ENCODE measurements at regions not wholly inside any gene's neighbourhood (a gene's known extent, or its start where the extent isn't known, plus 50 kb on each side); places are given as distances from the start of the nearest gene placed in this dataset.

GRCh38 chr3:30266524-30266923 is 339.9 kb upstream of the TGFBR2 start:
- Histone ChIP-seq H4K91ac (replicated peaks; ENCODE audit: insufficient read length, low read length) (no peak overlapping the region), H3K4me2 (ENCODE audit: insufficient read depth in 1 of 2, low read depth in 2 of 2, low read length in 2 of 2) (no peak overlapping the region), H3K36me3 (ENCODE audit: control insufficient read depth in 2 of 4, insufficient read depth in 4 of 4, low read length in 3 of 4) (no peaks in the 10 kb centered on the region), H2AK5ac (ENCODE audit: low read depth, low read length) (no peak overlapping the region), H3K9me3 (ENCODE audit: insufficient read depth in 2 of 2, low read depth in 1 of 2, low read length in 1 of 2) (no peaks in the 10 kb centered on the region), H2BK12ac (ENCODE audit: low read depth, low read length) (no peak overlapping the region), H3K27ac (ENCODE audit: low read depth, low read length) (no peak overlapping the region), H3K9ac (replicated peaks in 1 of 4; ENCODE audit: extremely low read depth in 1 of 4, low read depth in 3 of 4, low read length in 3 of 4) (no peak overlapping the region), H3K56ac (replicated peaks; ENCODE audit: insufficient read length, low read depth, low read length) (no peak overlapping the region), H4K8ac (ENCODE audit: extremely low read depth, insufficient read depth, low read length) (no peak overlapping the region), H2BK20ac (ENCODE audit: low read length) (no peak overlapping the region), H3K14ac (ENCODE audit: insufficient read length) (no peak overlapping the region), H3K4me3 (ENCODE audit: extremely low read depth in 1 of 4, insufficient read depth in 2 of 4, low read depth in 3 of 4, low read length in 4 of 4) (no peak overlapping the region), H3K79me1 (ENCODE audit: low read depth, low read length) (no peaks in the 10 kb centered on the region), H3K4me1 (replicated peaks in 1 of 4; ENCODE audit: control insufficient read depth in 3 of 4, insufficient read depth in 4 of 4, low read length in 3 of 4) (no peaks in the 10 kb centered on the region), H2BK5ac (ENCODE audit: low read depth, low read length) (no peak overlapping the region), H4K20me1 (replicated peaks in 1 of 2; ENCODE audit: control insufficient read depth in 1 of 2, insufficient read depth in 2 of 2, low read length in 2 of 2) (no peaks in the 10 kb centered on the region), H4K5ac (ENCODE audit: insufficient read length, low read depth, low read length) (no peak overlapping the region), H3K18ac (ENCODE audit: extremely low read depth, low read length) (no peak overlapping the region), H2AFZ (ENCODE audit: low read length) (no peak overlapping the region), H2BK120ac (replicated peaks; ENCODE audit: low read depth, low read length) (no peak overlapping the region), H3K23me2 (ENCODE audit: low read depth, low read length) (no peaks in the 10 kb centered on the region; the same call in 1 of the 2 replicates), H3K27me3 (replicated peaks in 1 of 4; ENCODE audit: control insufficient read depth in 3 of 4, extremely low read depth in 1 of 4, insufficient read depth in 3 of 4, low read length in 3 of 4) (no peaks in the 10 kb centered on the region), H2BK15ac (ENCODE audit: low read length) (no peak overlapping the region), H3K79me2 (ENCODE audit: control insufficient read depth in 1 of 2, insufficient read depth in 2 of 2, low read length in 2 of 2) (no peaks in the 10 kb centered on the region), H3K23ac (ENCODE audit: insufficient read length) (no peak overlapping the region), H3K4ac (replicated peaks; ENCODE audit: insufficient read length, low read depth, low read length) (no peak overlapping the region)
- TF ChIP-seq MAX (IDR thresholded peaks at IDR 0.05) (no peak), ASH2L (IDR thresholded peaks at IDR 0.05; ENCODE audit: low read length) (no peak), KDM1A (IDR thresholded peaks at IDR 0.05; ENCODE audit: borderline replicate concordance, low read length) (no peak)
- DNase-seq (ENCODE audit: low read depth in 1 of 2, low spot score in 2 of 2) (no peak), FAIRE-seq (no peak)
- ChIA-PET POLR2A (ENCODE audit: partially characterized antibody) (no interaction called here), CTCF (ENCODE audit: partially characterized antibody) (no interaction called here)
- 84% methylated on average over 2 of the region's 2 CpGs; no CpG with 5 or more reads in 1 of the 2 experiments for WGBS, 2 experiments (ENCODE audit: extremely low coverage in 1 of 2, insufficient coverage in 1 of 2, insufficient read length in 1 of 2, insufficient replicate concordance in 2 of 2, low coverage in 1 of 2, low lambda C conversion rate in 2 of 2, missing lambda C conversion rate in 1 of 2)
